Trophoblast cell (in vitro differentiated cells and primary cell): ENCODE measurements at regions not wholly inside any gene's neighbourhood (a gene's known extent, or its start where the extent isn't known, plus 50 kb on each side); places are given as distances from the start of the nearest gene placed in this dataset.

Experiments
- DNase-seq, 2 donors: peaks; one replicate each; pipeline ENCODE4 v3.0.0-alpha.2; 2016
- H2AFZ ChIP-seq: 2 replicates; pipeline ENCODE4 v1.6.1; 2013; ENCODE audit warnings: low read length, moderate library complexity, mild to moderate bottlenecking; ENCODE audit not compliant: insufficient read depth, poor library complexity
- H2AK5ac ChIP-seq: 2 replicates; pipeline ENCODE4 v1.6.1; 2013; ENCODE audit warnings: mild to moderate bottlenecking, low read length
- H2BK120ac ChIP-seq: 2 replicates; pipeline ENCODE4 v1.6.1; 2013; ENCODE audit warnings: low read length, mild to moderate bottlenecking, moderate library complexity; ENCODE audit not compliant: insufficient read depth, poor library complexity
- H2BK12ac ChIP-seq: 2 replicates; pipeline ENCODE4 v1.6.1; 2013; ENCODE audit warnings: mild to moderate bottlenecking, low read length, moderate library complexity
- H2BK5ac ChIP-seq: 2 replicates; pipeline ENCODE4 v1.6.1; 2013; ENCODE audit warnings: low read length, low read depth, moderate library complexity, mild to moderate bottlenecking; ENCODE audit not compliant: poor library complexity
- H3K14ac ChIP-seq: 2 replicates; pipeline ENCODE4 v1.6.1; 2013; ENCODE audit warnings: mild to moderate bottlenecking, low read length
- H3K18ac ChIP-seq: 2 replicates; pipeline ENCODE4 v1.6.1; 2013; ENCODE audit warnings: mild to moderate bottlenecking, low read length
- H3K23ac ChIP-seq: 2 replicates; pipeline ENCODE4 v1.6.1; 2013; ENCODE audit warnings: low read length
- H3K27ac ChIP-seq: 2 replicates; pipeline ENCODE4 v1.5.1; 2013; ENCODE audit warnings: low read depth, mild to moderate bottlenecking, inconsistent platforms, low read length, moderate library complexity
- H3K27me3 ChIP-seq: 2 replicates; pipeline ENCODE4 v1.6.1; 2013; ENCODE audit warnings: inconsistent platforms, mild to moderate bottlenecking, low read length, moderate library complexity; ENCODE audit not compliant: insufficient read depth
- H3K36me3 ChIP-seq, 2 experiments: 1 replicate in 1 of 2; 2 replicates in 1 of 2; pipeline ENCODE4 v1.6.1; 2013; ENCODE audit warnings: low read length in 2 of 2, mild to moderate bottlenecking in 2 of 2, moderate library complexity in 1 of 2; ENCODE audit not compliant: insufficient read depth in 2 of 2, control insufficient read depth in 1 of 2
- H3K4ac ChIP-seq: 2 replicates; pipeline ENCODE4 v1.6.1; 2013; ENCODE audit warnings: low read depth, mild to moderate bottlenecking, low read length, moderate library complexity
- H3K4me1 ChIP-seq, 2 experiments: 1 replicate in 1 of 2; 2 replicates in 1 of 2; pipeline ENCODE4 v1.6.1; 2013; ENCODE audit warnings: low read length in 2 of 2, mild to moderate bottlenecking in 2 of 2, moderate library complexity in 1 of 2; ENCODE audit not compliant: insufficient read depth in 2 of 2, control insufficient read depth in 1 of 2
- H3K4me2 ChIP-seq: 2 replicates; pipeline ENCODE4 v1.6.1; 2013; ENCODE audit warnings: inconsistent platforms, mild to moderate bottlenecking, low read length, moderate library complexity
- H3K4me3 ChIP-seq: 2 replicates; pipeline ENCODE4 v1.5.1; 2013; ENCODE audit warnings: mild to moderate bottlenecking, low read depth, low read length, inconsistent platforms
- H3K79me1 ChIP-seq: one replicate; pipeline ENCODE4 v1.6.1; 2013; ENCODE audit warnings: low read length
- H3K79me2 ChIP-seq: 2 replicates; pipeline ENCODE4 v1.6.1; 2013; ENCODE audit warnings: low read length, mild to moderate bottlenecking; ENCODE audit not compliant: control insufficient read depth, insufficient read depth, poor library complexity
- H3K9ac ChIP-seq: 2 replicates; pipeline ENCODE4 v1.6.1; 2013; ENCODE audit warnings: mild to moderate bottlenecking, low read length
- H3K9me3 ChIP-seq: 2 replicates; pipeline ENCODE4 v1.6.1; 2013; ENCODE audit warnings: low read depth, mild to moderate bottlenecking, control low read depth, inconsistent platforms, low read length; ENCODE audit not compliant: insufficient read depth
- H4K12ac ChIP-seq: 2 replicates; pipeline ENCODE4 v1.6.1; 2013; ENCODE audit warnings: low read depth, mild to moderate bottlenecking, low read length, moderate library complexity
- H4K8ac ChIP-seq: 2 replicates; pipeline ENCODE4 v1.6.1; 2013; ENCODE audit warnings: low read depth, mild to moderate bottlenecking, low read length, moderate library complexity
- H4K91ac ChIP-seq: one replicate; pipeline ENCODE4 v1.6.1; 2013; ENCODE audit warnings: low read depth, mild to moderate bottlenecking, low read length, moderate library complexity
- WGBS: extraction: QIAGEN DNeasy Blood & Tissue Kit; methylation state at CpG from one replicate; pipeline ENCODE4 v1.1.7; 2013; ENCODE audit warnings: missing lambda C conversion rate; ENCODE audit not compliant: insufficient read length, insufficient coverage; ENCODE audit errors: extremely low coverage; 5-methylcytosine and 5-hydroxymethylcytosine counted together

DNA sequence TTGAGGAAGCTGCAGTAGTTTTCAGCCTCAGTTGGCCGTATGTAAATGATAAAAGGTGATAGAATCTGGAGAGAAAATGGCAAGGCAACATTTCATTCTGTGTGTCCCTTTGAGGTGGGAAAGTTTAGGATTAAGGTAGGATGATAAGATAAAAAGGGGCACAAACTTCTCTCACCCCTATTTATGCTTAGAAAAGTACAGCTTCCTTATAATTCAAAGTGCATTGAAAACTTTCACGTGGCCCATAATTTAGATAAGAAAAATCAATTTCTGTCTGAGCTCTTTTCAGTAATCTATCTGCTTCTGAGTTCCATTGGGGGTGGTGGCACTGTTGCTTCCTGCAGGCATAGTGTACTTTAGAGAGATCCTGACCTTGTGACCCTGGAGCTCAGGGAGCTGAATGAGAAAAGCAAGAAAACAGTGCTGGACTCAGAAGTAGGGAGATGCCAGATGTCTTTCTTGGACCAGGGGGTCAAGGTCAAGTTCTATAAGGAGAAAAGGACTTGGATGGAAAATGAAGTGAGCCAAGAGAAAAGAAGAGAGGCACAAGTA is 187.3 kb downstream of the NDFIP2 start:
- Histone ChIP-seq H3K4me2 (no peak overlapping the region), H3K4me3 (no peak overlapping the region), H3K27ac (no peak overlapping the region), H2BK5ac (no peak overlapping the region), H3K18ac (no peak overlapping the region), H4K91ac (no peak overlapping the region), H3K4me1 (no peaks in the 10 kb centered on the region), H3K79me1 (no peaks in the 10 kb centered on the region), H4K12ac (no peak overlapping the region), H3K27me3 (no peaks in the 10 kb centered on the region), H3K4ac (no peak overlapping the region), H4K8ac (no peak overlapping the region), H3K79me2 (no peaks in the 10 kb centered on the region), H3K9ac (no peak overlapping the region), H3K9me3 (no peaks in the 10 kb centered on the region), H2BK12ac (no peak overlapping the region), H2BK120ac (no peak overlapping the region), H3K36me3 (no peaks in the 10 kb centered on the region), H3K23ac (no peak overlapping the region), H3K14ac (no peak overlapping the region), H2AFZ (no peak overlapping the region), H2AK5ac (no peak overlapping the region)
- no CpG with 5 or more reads among the region's 2 CpGs for WGBS
- DNase-seq, result no peak

- H3K14ac ChIP-seq, result no peak overlapping the region
These were observed 186.8 kb downstream of the NDFIP2 start for GRCh38 chr13:79667771-79668170.

GRCh38 chr13:79663977-79664636 is 183.2 kb downstream of the NDFIP2 start:
- Histone ChIP-seq H3K4me2 (no peak overlapping the region), H3K27me3 (no peaks in the 10 kb centered on the region), H3K9ac (no peak overlapping the region), H2AFZ (no peak overlapping the region), H3K23ac (no peak overlapping the region), H3K9me3 (no peaks in the 10 kb centered on the region), H3K36me3 (no peaks in the 10 kb centered on the region), H3K79me2 (no peaks in the 10 kb centered on the region), H2AK5ac (no peak overlapping the region), H3K14ac (no peak overlapping the region), H4K8ac (no peak overlapping the region), H3K4ac (no peak overlapping the region), H3K4me3 (no peak overlapping the region), H2BK120ac (no peak overlapping the region), H3K79me1 (peaks cover 4% of the 10 kb centered on the region), H4K12ac (no peak overlapping the region), H3K27ac (no peak overlapping the region), H3K18ac (no peak overlapping the region), H4K91ac (no peak overlapping the region), H3K4me1 (peaks cover 0 to 2% of the 10 kb centered on the region in 2 experiments), H2BK5ac (no peak overlapping the region), H2BK12ac (no peak overlapping the region)
- DNase-seq, result no peak
- no CpG with 5 or more reads among the region's 6 CpGs for WGBS

More at GRCh38 chr13:79667771-79668170, 186.8 kb downstream of the NDFIP2 start:
- Histone ChIP-seq H3K9ac (no peak overlapping the region), H3K4me1 (no peaks in the 10 kb centered on the region), H3K9me3 (no peaks in the 10 kb centered on the region), H3K27ac (no peak overlapping the region), H4K8ac (no peak overlapping the region), H4K12ac (no peak overlapping the region), H3K36me3 (no peaks in the 10 kb centered on the region), H4K91ac (no peak overlapping the region), H3K79me2 (no peaks in the 10 kb centered on the region), H3K4me3 (no peak overlapping the region), H3K18ac (no peak overlapping the region), H2BK12ac (no peak overlapping the region), H2AFZ (no peak overlapping the region), H3K79me1 (no peaks in the 10 kb centered on the region), H3K4ac (no peak overlapping the region), H3K4me2 (no peak overlapping the region), H2BK120ac (no peak overlapping the region), H2AK5ac (no peak overlapping the region), H2BK5ac (no peak overlapping the region), H3K23ac (no peak overlapping the region), H3K27me3 (no peaks in the 10 kb centered on the region)
- WGBS, result no CpG with 5 or more reads among the region's 2 CpGs
- no peak for DNase-seq

- Histone ChIP-seq H3K9me3 (no peaks in the 10 kb centered on the region), H3K14ac (no peak overlapping the region), H3K9ac (no peak overlapping the region), H3K27me3 (no peaks in the 10 kb centered on the region), H3K27ac (no peak overlapping the region), H3K4me2 (no peak overlapping the region), H3K79me1 (peaks cover 8% of the 10 kb centered on the region), H4K8ac (no peak overlapping the region), H3K4me1 (peaks cover 4 to 6% of the 10 kb centered on the region in 2 experiments), H2BK120ac (no peak overlapping the region), H4K12ac (no peak overlapping the region), H2BK12ac (no peak overlapping the region), H3K23ac (no peak overlapping the region), H2BK5ac (no peak overlapping the region), H2AK5ac (no peak overlapping the region), H3K18ac (no peak overlapping the region), H3K4me3 (no peak overlapping the region), H3K4ac (no peak overlapping the region), H3K79me2 (peaks cover 3% of the 10 kb centered on the region), H2AFZ (no peak overlapping the region), H3K36me3 (no peaks in the 10 kb centered on the region), H4K91ac (no peak overlapping the region)
- DNase-seq, result no peak
- WGBS, result no CpG with 5 or more reads among the region's 2 CpGs
These were observed 182.5 kb downstream of the NDFIP2 start for GRCh38 chr13:79663435-79663834.
